Left ventricle myocardium inferior (tissue), 1 donor: ENCODE measurements at regions not wholly inside any gene's neighbourhood (a gene's known extent, or its start where the extent isn't known, plus 50 kb on each side); places are given as distances from the start of the nearest gene placed in this dataset.

ENCODE experiments used
- DNase-seq: peaks from one replicate; pipeline ENCODE4 v3.0.0-alpha.2; 2020
- H3K27ac ChIP-seq: fragments of 200-600 bp; replicated peaks from 2 replicates; pipeline ENCODE4 v1.8.0; 2021
- H3K27me3 ChIP-seq: fragments of 200-600 bp; 2 replicates; pipeline ENCODE4 v1.8.0; 2021; ENCODE audit warnings: low read depth
- H3K36me3 ChIP-seq: fragments of 200-600 bp; 2 replicates; pipeline ENCODE4 v1.8.0; 2021
- H3K4me1 ChIP-seq: fragments of 200-600 bp; 2 replicates; pipeline ENCODE4 v1.8.0; 2021
- H3K4me3 ChIP-seq: fragments of 200-600 bp; 2 replicates; pipeline ENCODE4 v1.8.0; 2021; ENCODE audit warnings: mild to moderate bottlenecking, moderate library complexity
- H3K9me3 ChIP-seq: fragments of 200-600 bp; replicated peaks from 2 replicates; pipeline ENCODE4 v1.8.0; 2021
- CTCF ChIP-seq: fragments of 200-600 bp; IDR thresholded peaks from 2 replicates; pipeline ENCODE4 v1.8.0; 2021; ENCODE audit warnings: antibody characterized with exemption, mild to moderate bottlenecking, borderline replicate concordance
- intact Hi-C: fragments of 100-400 bp; cut with micrococcal nuclease; formaldehyde crosslinking; loops from one replicate; pipeline ENCODE4 v1.11.0; 2022
- donor health status: DM: no; HTN: yes; CAD: no; lungs with severe emphysema.

GRCh38 chr4:96063639-96064038 is 223.7 kb downstream of the PDHA2 start:
- intact Hi-C loops: no loop called here
- H3K4me3 ChIP-seq: no peak overlapping the region
- DNase-seq: no peak
- TF ChIP-seq CTCF: no peak
- no peaks in the 10 kb centered on the region for H3K36me3 ChIP-seq
- H3K27ac ChIP-seq: no peak overlapping the region
- H3K4me1 ChIP-seq: no peaks in the 10 kb centered on the region
- no peaks in the 10 kb centered on the region for H3K9me3 ChIP-seq
- H3K27me3 ChIP-seq: no peaks in the 10 kb centered on the region

GRCh38 chr4:96073461-96073860 is 233.6 kb downstream of the PDHA2 start:
- Histone ChIP-seq H3K27me3 (no peaks in the 10 kb centered on the region), H3K4me1 (no peaks in the 10 kb centered on the region), H3K9me3 (peaks cover 5% of the 10 kb centered on the region), H3K36me3 (no peaks in the 10 kb centered on the region), H3K4me3 (no peak overlapping the region), H3K27ac (no peak overlapping the region)
- intact Hi-C loops: no loop called here
- TF ChIP-seq CTCF: no peak
- DNase-seq: no peak

GRCh38 chr4:96092151-96092705 is 252.3 kb downstream of the PDHA2 start:
- H3K4me1 ChIP-seq: no peaks in the 10 kb centered on the region
- H3K9me3 ChIP-seq: peaks cover 6% of the 10 kb centered on the region
- no peak overlapping the region for H3K27ac ChIP-seq
- TF ChIP-seq CTCF: no peak
- no peaks in the 10 kb centered on the region for H3K36me3 ChIP-seq
- DNase-seq: no peak
- intact Hi-C loops: no loop called here
- no peak overlapping the region for H3K4me3 ChIP-seq
- no peaks in the 10 kb centered on the region for H3K27me3 ChIP-seq

GRCh38 chr4:96093057-96093456 is 253.2 kb downstream of the PDHA2 start:
- Histone ChIP-seq H3K4me1 (no peaks in the 10 kb centered on the region), H3K36me3 (no peaks in the 10 kb centered on the region), H3K27me3 (no peaks in the 10 kb centered on the region), H3K9me3 (peaks cover 6% of the 10 kb centered on the region), H3K27ac (no peak overlapping the region), H3K4me3 (no peak overlapping the region)
- intact Hi-C loops: no loop called here
- DNase-seq: no peak
- TF ChIP-seq CTCF: no peak

- no peak for TF ChIP-seq CTCF
Measured at GRCh38 chr4:96093563-96093962, 253.7 kb downstream of the PDHA2 start.

GRCh38 chr4:96094183-96094582 is 254.3 kb downstream of the PDHA2 start:
- no peak overlapping the region for H3K4me3 ChIP-seq
- H3K9me3 ChIP-seq: no peaks in the 10 kb centered on the region
- no peak for TF ChIP-seq CTCF
- no peaks in the 10 kb centered on the region for H3K27me3 ChIP-seq
- H3K36me3 ChIP-seq: no peaks in the 10 kb centered on the region
- H3K4me1 ChIP-seq: no peaks in the 10 kb centered on the region
- no peak overlapping the region for H3K27ac ChIP-seq
- intact Hi-C loops: no loop called here
- no peak for DNase-seq

More at GRCh38 chr4:96093563-96093962, 253.7 kb downstream of the PDHA2 start:
- H3K27me3 ChIP-seq: no peaks in the 10 kb centered on the region
- H3K27ac ChIP-seq: no peak overlapping the region
- intact Hi-C loops: no loop called here
- no peak for DNase-seq
- H3K9me3 ChIP-seq: peaks cover 5% of the 10 kb centered on the region
- H3K4me3 ChIP-seq: no peak overlapping the region
- no peaks in the 10 kb centered on the region for H3K4me1 ChIP-seq
- H3K36me3 ChIP-seq: no peaks in the 10 kb centered on the region
